ENCODE measurements at regions not wholly inside any gene's neighbourhood (a gene's known extent, or its start where the extent isn't known, plus 50 kb on each side); places are given as distances from the start of the nearest gene placed in this dataset.

- DNase-seq = no peak
- Mint-ChIP-seq H3K9me3 (ENCODE audit: low read depth, unreplicated experiment) (peaks cover 24% of the 10 kb centered on the region), H3K27ac (ENCODE audit: unreplicated experiment) (no peak overlapping the region), H3K36me3 (ENCODE audit: insufficient read depth, unreplicated experiment) (no peaks in the 10 kb centered on the region), H3K27me3 (ENCODE audit: unreplicated experiment) (no peaks in the 10 kb centered on the region), H3K4me3 (ENCODE audit: low read depth, unreplicated experiment) (no peak overlapping the region), H3K4me1 (ENCODE audit: low read depth, unreplicated experiment) (no peaks in the 10 kb centered on the region)
- CTCF ChIA-PET = no interaction called here
- no TSS peak for BruUV-seq (replicated peaks)
- intact Hi-C loops (cut with micrococcal nuclease; ENCODE audit: unreplicated experiment) = no loop called here
- TF ChIP-seq CTCF (IDR thresholded peaks at IDR 0.05; ENCODE audit: unreplicated experiment) = no peak
These were observed 537.3 kb upstream of the MCTP2 start for GRCh38 chr15:93694033-93694432.

- Mint-ChIP-seq H3K9me3 (ENCODE audit: low read depth, unreplicated experiment) (peaks cover 24% of the 10 kb centered on the region), H3K27me3 (ENCODE audit: unreplicated experiment) (no peaks in the 10 kb centered on the region)
- intact Hi-C loops (cut with micrococcal nuclease; ENCODE audit: unreplicated experiment) = no loop called here
These were observed 547.7 kb upstream of the MCTP2 start for GRCh38 chr15:93683651-93684050.

GRCh38 chr15:93671387-93671943, 559.9 kb upstream of the MCTP2 start:
- no peak overlapping the region for H3K4me3 Mint-ChIP-seq (ENCODE audit: low read depth, unreplicated experiment)
- H3K27me3 Mint-ChIP-seq (ENCODE audit: unreplicated experiment) = no peaks in the 10 kb centered on the region
- no peak overlapping the region for H3K27ac Mint-ChIP-seq (ENCODE audit: unreplicated experiment)
- BruUV-seq (replicated peaks) = no TSS peak
- no peak for TF ChIP-seq CTCF (IDR thresholded peaks at IDR 0.05; ENCODE audit: unreplicated experiment)
- H3K9me3 Mint-ChIP-seq (ENCODE audit: low read depth, unreplicated experiment) = peaks cover 6% of the 10 kb centered on the region
- no peaks in the 10 kb centered on the region for H3K36me3 Mint-ChIP-seq (ENCODE audit: insufficient read depth, unreplicated experiment)
- no peaks in the 10 kb centered on the region for H3K4me1 Mint-ChIP-seq (ENCODE audit: low read depth, unreplicated experiment)
- intact Hi-C loops (cut with micrococcal nuclease; ENCODE audit: unreplicated experiment) = no loop called here
- no peak for DNase-seq
- CTCF ChIA-PET = no interaction called here

More at GRCh38 chr15:93683651-93684050, 547.7 kb upstream of the MCTP2 start:
- Mint-ChIP-seq H3K36me3 (ENCODE audit: insufficient read depth, unreplicated experiment) (no peaks in the 10 kb centered on the region), H3K4me3 (ENCODE audit: low read depth, unreplicated experiment) (no peak overlapping the region), H3K4me1 (ENCODE audit: low read depth, unreplicated experiment) (no peaks in the 10 kb centered on the region), H3K27ac (ENCODE audit: unreplicated experiment) (no peak overlapping the region)
- no peak for TF ChIP-seq CTCF (IDR thresholded peaks at IDR 0.05; ENCODE audit: unreplicated experiment)
- BruUV-seq (replicated peaks) = no TSS peak
- CTCF ChIA-PET = no interaction called here
- no peak for DNase-seq

GRCh38 chr15:93670931-93671330, 560.4 kb upstream of the MCTP2 start:
- DNase-seq = no peak
- TF ChIP-seq CTCF (IDR thresholded peaks at IDR 0.05; ENCODE audit: unreplicated experiment) = no peak
- no peaks in the 10 kb centered on the region for H3K27me3 Mint-ChIP-seq (ENCODE audit: unreplicated experiment)
- no peak overlapping the region for H3K27ac Mint-ChIP-seq (ENCODE audit: unreplicated experiment)
- CTCF ChIA-PET = no interaction called here
- BruUV-seq (replicated peaks) = no TSS peak
- H3K9me3 Mint-ChIP-seq (ENCODE audit: low read depth, unreplicated experiment) = peaks cover 6% of the 10 kb centered on the region
- no peaks in the 10 kb centered on the region for H3K36me3 Mint-ChIP-seq (ENCODE audit: insufficient read depth, unreplicated experiment)
- no peaks in the 10 kb centered on the region for H3K4me1 Mint-ChIP-seq (ENCODE audit: low read depth, unreplicated experiment)
- intact Hi-C loops (cut with micrococcal nuclease; ENCODE audit: unreplicated experiment) = no loop called here
- H3K4me3 Mint-ChIP-seq (ENCODE audit: low read depth, unreplicated experiment) = no peak overlapping the region
